Smooth muscle cell (in vitro differentiated cells): ENCODE measurements at regions not wholly inside any gene's neighbourhood (a gene's known extent, or its start where the extent isn't known, plus 50 kb on each side); places are given as distances from the start of the nearest gene placed in this dataset.

Source experiments
- DNase-seq: peaks from one replicate; lab custom pipeline; 2025; ENCODE audit not compliant: unreplicated experiment; lab: John Stamatoyannopoulos, UW
- H2AFZ ChIP-seq: fragments of 200-600 bp; sonication (generic); 2 replicates; pipeline ENCODE4 v1.6.0; 2016; ENCODE audit warnings: antibody characterized with exemption, low read depth, mild to moderate bottlenecking
- H3F3A ChIP-seq: fragments of 200-600 bp; sonication (generic); 2 replicates; pipeline ENCODE4 v1.6.0; 2017; ENCODE audit warnings: antibody characterized with exemption, low read depth
- H3K27ac ChIP-seq: fragments of 200-600 bp; sonication (generic); 2 replicates; pipeline ENCODE4 v1.5.1; 2016; ENCODE audit warnings: low read depth, mild to moderate bottlenecking
- H3K27me3 ChIP-seq: fragments of 200-600 bp; sonication (generic); 2 replicates; pipeline ENCODE4 v1.6.1; 2016; ENCODE audit warnings: low read depth, mild to moderate bottlenecking
- H3K36me3 ChIP-seq: fragments of 200-600 bp; sonication (generic); 2 replicates; pipeline ENCODE4 v1.5.1; 2016; ENCODE audit warnings: low read depth
- H3K4me1 ChIP-seq: fragments of 200-600 bp; sonication (generic); 2 replicates; pipeline ENCODE4 v1.5.1; 2016; ENCODE audit warnings: low read depth
- H3K4me2 ChIP-seq: fragments of 200-600 bp; sonication (generic); 2 replicates; pipeline ENCODE4 v1.6.0; 2016; ENCODE audit warnings: mild to moderate bottlenecking
- H3K4me3 ChIP-seq: fragments of 200-600 bp; sonication (generic); 2 replicates; pipeline ENCODE4 v1.5.1; 2016; ENCODE audit warnings: mild to moderate bottlenecking
- H3K79me2 ChIP-seq: fragments of 200-600 bp; sonication (generic); 2 replicates; pipeline ENCODE4 v1.6.0; 2016; ENCODE audit warnings: low read depth, mild to moderate bottlenecking
- H3K9ac ChIP-seq: fragments of 200-600 bp; sonication (generic); 2 replicates; pipeline ENCODE4 v1.6.0; 2016; ENCODE audit warnings: low read depth
- H3K9me3 ChIP-seq: fragments of 200-600 bp; sonication (generic); replicated peaks from 2 replicates; pipeline ENCODE4 v1.5.1; 2016; ENCODE audit warnings: low read depth
- H4K20me1 ChIP-seq: fragments of 200-600 bp; sonication (generic); 2 replicates; pipeline ENCODE4 v1.6.0; 2016; ENCODE audit warnings: low read depth
- CTCF ChIP-seq: fragments of 200-600 bp; sonication (generic); IDR thresholded peaks from 2 replicates; pipeline ENCODE4 v1.5.1; 2017; ENCODE audit warnings: borderline replicate concordance, mild to moderate bottlenecking, antibody characterized with exemption; ENCODE audit not compliant: insufficient read depth, poor library complexity, severe bottlenecking
- WGBS: methylation state at CpG from one replicate; pipeline ENCODE4 v1.1.7; 2016; ENCODE audit warnings: low lambda C conversion rate; 5-methylcytosine and 5-hydroxymethylcytosine counted together

DNA sequence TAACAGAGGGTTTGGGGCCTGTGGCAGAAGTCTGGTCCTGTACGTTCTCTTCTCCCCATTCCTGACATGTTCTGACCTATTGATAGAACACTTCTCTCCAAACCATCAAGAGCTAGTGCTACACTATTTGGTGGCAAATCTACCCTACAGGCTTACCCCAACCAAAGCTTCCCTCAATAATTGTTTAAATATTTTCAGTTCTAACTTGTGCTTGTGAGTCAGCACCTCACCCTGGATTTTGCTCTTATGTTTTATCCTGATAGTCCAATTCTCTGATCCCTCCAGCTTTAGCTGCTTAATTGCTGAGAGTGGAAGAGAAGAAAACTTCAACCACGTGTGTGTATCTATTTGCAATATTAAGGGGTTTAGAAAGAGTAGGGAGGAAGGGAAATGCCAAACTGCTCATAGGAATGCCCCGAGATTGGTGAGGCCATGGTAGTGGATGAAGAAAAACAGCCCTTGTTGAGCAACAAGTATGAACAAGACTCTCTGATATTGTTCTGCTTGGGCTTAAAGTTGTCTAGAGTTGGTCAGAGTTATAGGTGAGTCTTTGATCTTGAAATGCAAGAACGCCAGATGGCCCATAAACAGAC is 67.8 kb upstream of the PARD3B start:
- Histone ChIP-seq H3K4me1 (no peaks in the 10 kb centered on the region), H2AFZ (no peak overlapping the region), H3F3A (no peaks in the 10 kb centered on the region), H3K36me3 (no peaks in the 10 kb centered on the region), H3K27ac (peak overlapping the region; percentile 14), H3K4me2 (peak overlapping the region; percentile 19), H3K27me3 (no peaks in the 10 kb centered on the region), H3K9me3 (no peaks in the 10 kb centered on the region), H3K79me2 (no peaks in the 10 kb centered on the region), H3K4me3 (no peak overlapping the region), H4K20me1 (no peaks in the 10 kb centered on the region), H3K9ac (no peak overlapping the region)
- no peak for TF ChIP-seq CTCF
- WGBS = 50% methylated on average over 4 of the region's 4 CpGs
- DNase-seq = no peak

DNA sequence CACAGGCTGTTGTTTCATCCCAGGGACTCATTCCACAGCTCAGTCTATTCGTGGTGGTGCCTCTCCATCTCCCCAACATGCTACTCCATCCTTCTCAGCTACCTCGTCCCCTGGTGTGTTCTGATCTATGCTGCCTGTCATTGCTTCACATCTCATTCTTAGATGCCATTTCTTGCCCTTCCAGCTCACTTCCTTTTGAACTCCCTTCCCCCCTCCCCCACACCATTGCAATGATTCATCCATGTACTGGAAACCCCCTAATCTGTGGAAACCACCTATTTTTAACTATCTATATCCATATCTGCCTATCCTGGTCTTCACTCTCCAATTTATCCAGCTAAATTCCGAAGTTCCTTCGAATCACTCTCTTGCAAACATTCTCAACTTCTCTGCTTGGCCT is 65.7 kb upstream of the PARD3B start:
- H3K4me3 ChIP-seq = no peak overlapping the region
- H3K9me3 ChIP-seq = no peaks in the 10 kb centered on the region
- no peak for TF ChIP-seq CTCF
- H2AFZ ChIP-seq = no peak overlapping the region
- no peak overlapping the region for H3K9ac ChIP-seq
- H3K27me3 ChIP-seq = no peaks in the 10 kb centered on the region
- H3K27ac ChIP-seq = no peak overlapping the region
- no peaks in the 10 kb centered on the region for H3F3A ChIP-seq
- H3K4me1 ChIP-seq = no peaks in the 10 kb centered on the region
- no peaks in the 10 kb centered on the region for H4K20me1 ChIP-seq
- H3K4me2 ChIP-seq = no peak overlapping the region
- DNase-seq = no peak
- 75% methylated on average over 4 of the region's 4 CpGs for WGBS
- H3K36me3 ChIP-seq = no peaks in the 10 kb centered on the region
- H3K79me2 ChIP-seq = no peaks in the 10 kb centered on the region

- Histone ChIP-seq H3K4me3 (no peak overlapping the region), H3K9me3 (no peaks in the 10 kb centered on the region), H3K9ac (no peak overlapping the region), H4K20me1 (no peaks in the 10 kb centered on the region), H3K79me2 (no peaks in the 10 kb centered on the region), H3K4me1 (no peaks in the 10 kb centered on the region), H3K36me3 (no peaks in the 10 kb centered on the region), H3K27me3 (no peaks in the 10 kb centered on the region), H3F3A (no peaks in the 10 kb centered on the region), H3K27ac (no peak overlapping the region), H2AFZ (no peak overlapping the region), H3K4me2 (no peak overlapping the region)
- TF ChIP-seq CTCF = no peak
- DNase-seq = no peak
Observed at GRCh38 chr2:204480676-204481075, 64.6 kb upstream of the PARD3B start.

GRCh38 chr2:204483608-204484081 is 61.6 kb upstream of the PARD3B start:
- H3K4me1 ChIP-seq = no peaks in the 10 kb centered on the region
- H3K9me3 ChIP-seq = no peaks in the 10 kb centered on the region
- no peaks in the 10 kb centered on the region for H3K27me3 ChIP-seq
- no peak for TF ChIP-seq CTCF
- H3K4me3 ChIP-seq = no peak overlapping the region
- no peak overlapping the region for H3K27ac ChIP-seq
- H3K4me2 ChIP-seq = no peak overlapping the region
- H4K20me1 ChIP-seq = no peaks in the 10 kb centered on the region
- H2AFZ ChIP-seq = no peak overlapping the region
- no peak overlapping the region for H3K9ac ChIP-seq
- no peak for DNase-seq
- H3K36me3 ChIP-seq = no peaks in the 10 kb centered on the region
- H3F3A ChIP-seq = no peaks in the 10 kb centered on the region
- WGBS = 54% methylated on average over 4 of the region's 4 CpGs
- no peaks in the 10 kb centered on the region for H3K79me2 ChIP-seq
